Trophoblast cell (in vitro differentiated cells and primary cell): ENCODE measurements at regions not wholly inside any gene's neighbourhood (a gene's known extent, or its start where the extent isn't known, plus 50 kb on each side); places are given as distances from the start of the nearest gene placed in this dataset.

ENCODE experiments used
- DNase-seq, 2 donors: peaks; one replicate each; pipeline ENCODE4 v3.0.0-alpha.2; 2016
- H2AFZ ChIP-seq: 2 replicates; pipeline ENCODE4 v1.6.1; 2013; ENCODE audit warnings: low read length, moderate library complexity, mild to moderate bottlenecking; ENCODE audit not compliant: insufficient read depth, poor library complexity
- H2AK5ac ChIP-seq: 2 replicates; pipeline ENCODE4 v1.6.1; 2013; ENCODE audit warnings: mild to moderate bottlenecking, low read length
- H2BK120ac ChIP-seq: 2 replicates; pipeline ENCODE4 v1.6.1; 2013; ENCODE audit warnings: low read length, mild to moderate bottlenecking, moderate library complexity; ENCODE audit not compliant: insufficient read depth, poor library complexity
- H2BK12ac ChIP-seq: 2 replicates; pipeline ENCODE4 v1.6.1; 2013; ENCODE audit warnings: mild to moderate bottlenecking, low read length, moderate library complexity
- H2BK5ac ChIP-seq: 2 replicates; pipeline ENCODE4 v1.6.1; 2013; ENCODE audit warnings: low read length, low read depth, moderate library complexity, mild to moderate bottlenecking; ENCODE audit not compliant: poor library complexity
- H3K14ac ChIP-seq: 2 replicates; pipeline ENCODE4 v1.6.1; 2013; ENCODE audit warnings: mild to moderate bottlenecking, low read length
- H3K18ac ChIP-seq: 2 replicates; pipeline ENCODE4 v1.6.1; 2013; ENCODE audit warnings: mild to moderate bottlenecking, low read length
- H3K23ac ChIP-seq: 2 replicates; pipeline ENCODE4 v1.6.1; 2013; ENCODE audit warnings: low read length
- H3K27ac ChIP-seq: 2 replicates; pipeline ENCODE4 v1.5.1; 2013; ENCODE audit warnings: low read depth, mild to moderate bottlenecking, inconsistent platforms, low read length, moderate library complexity
- H3K27me3 ChIP-seq: 2 replicates; pipeline ENCODE4 v1.6.1; 2013; ENCODE audit warnings: inconsistent platforms, mild to moderate bottlenecking, low read length, moderate library complexity; ENCODE audit not compliant: insufficient read depth
- H3K36me3 ChIP-seq, 2 experiments: 1 replicate in 1 of 2; 2 replicates in 1 of 2; pipeline ENCODE4 v1.6.1; 2013; ENCODE audit warnings: low read length in 2 of 2, mild to moderate bottlenecking in 2 of 2, moderate library complexity in 1 of 2; ENCODE audit not compliant: insufficient read depth in 2 of 2, control insufficient read depth in 1 of 2
- H3K4ac ChIP-seq: 2 replicates; pipeline ENCODE4 v1.6.1; 2013; ENCODE audit warnings: low read depth, mild to moderate bottlenecking, low read length, moderate library complexity
- H3K4me1 ChIP-seq, 2 experiments: 1 replicate in 1 of 2; 2 replicates in 1 of 2; pipeline ENCODE4 v1.6.1; 2013; ENCODE audit warnings: low read length in 2 of 2, mild to moderate bottlenecking in 2 of 2, moderate library complexity in 1 of 2; ENCODE audit not compliant: insufficient read depth in 2 of 2, control insufficient read depth in 1 of 2
- H3K4me2 ChIP-seq: 2 replicates; pipeline ENCODE4 v1.6.1; 2013; ENCODE audit warnings: inconsistent platforms, mild to moderate bottlenecking, low read length, moderate library complexity
- H3K4me3 ChIP-seq: 2 replicates; pipeline ENCODE4 v1.5.1; 2013; ENCODE audit warnings: mild to moderate bottlenecking, low read depth, low read length, inconsistent platforms
- H3K79me1 ChIP-seq: one replicate; pipeline ENCODE4 v1.6.1; 2013; ENCODE audit warnings: low read length
- H3K79me2 ChIP-seq: 2 replicates; pipeline ENCODE4 v1.6.1; 2013; ENCODE audit warnings: low read length, mild to moderate bottlenecking; ENCODE audit not compliant: control insufficient read depth, insufficient read depth, poor library complexity
- H3K9ac ChIP-seq: 2 replicates; pipeline ENCODE4 v1.6.1; 2013; ENCODE audit warnings: mild to moderate bottlenecking, low read length
- H3K9me3 ChIP-seq: 2 replicates; pipeline ENCODE4 v1.6.1; 2013; ENCODE audit warnings: low read depth, mild to moderate bottlenecking, control low read depth, inconsistent platforms, low read length; ENCODE audit not compliant: insufficient read depth
- H4K12ac ChIP-seq: 2 replicates; pipeline ENCODE4 v1.6.1; 2013; ENCODE audit warnings: low read depth, mild to moderate bottlenecking, low read length, moderate library complexity
- H4K8ac ChIP-seq: 2 replicates; pipeline ENCODE4 v1.6.1; 2013; ENCODE audit warnings: low read depth, mild to moderate bottlenecking, low read length, moderate library complexity
- H4K91ac ChIP-seq: one replicate; pipeline ENCODE4 v1.6.1; 2013; ENCODE audit warnings: low read depth, mild to moderate bottlenecking, low read length, moderate library complexity
- WGBS: extraction: QIAGEN DNeasy Blood & Tissue Kit; methylation state at CpG from one replicate; pipeline ENCODE4 v1.1.7; 2013; ENCODE audit warnings: missing lambda C conversion rate; ENCODE audit not compliant: insufficient read length, insufficient coverage; ENCODE audit errors: extremely low coverage; 5-methylcytosine and 5-hydroxymethylcytosine counted together

GRCh38 chr5:89208811-89209210 is 325.8 kb upstream of the MEF2C start:
- H3K14ac ChIP-seq = no peak overlapping the region
- no peak overlapping the region for H4K91ac ChIP-seq

GRCh38 chr5:89208392-89208791 is 325.4 kb upstream of the MEF2C start:
- H3K9me3 ChIP-seq = no peaks in the 10 kb centered on the region
- H2BK12ac ChIP-seq = no peak overlapping the region
- H3K4me3 ChIP-seq = no peak overlapping the region
- H3K4ac ChIP-seq = no peak overlapping the region
- no peak overlapping the region for H2BK5ac ChIP-seq
- H3K79me2 ChIP-seq = no peaks in the 10 kb centered on the region
- H3K9ac ChIP-seq = no peak overlapping the region
- H2BK120ac ChIP-seq = no peak overlapping the region
- H3K79me1 ChIP-seq = no peaks in the 10 kb centered on the region
- H3K4me2 ChIP-seq = no peak overlapping the region
- no peak overlapping the region for H4K8ac ChIP-seq
- no peaks in the 10 kb centered on the region for H3K27me3 ChIP-seq
- no peak for DNase-seq
- H3K27ac ChIP-seq = no peak overlapping the region
- H4K12ac ChIP-seq = no peak overlapping the region
- no peak overlapping the region for H3K23ac ChIP-seq
- no peak overlapping the region for H2AK5ac ChIP-seq
- H3K36me3 ChIP-seq = no peaks in the 10 kb centered on the region
- no peak overlapping the region for H2AFZ ChIP-seq
- no peak overlapping the region for H4K91ac ChIP-seq
- H3K14ac ChIP-seq = no peak overlapping the region
- H3K4me1 ChIP-seq = no peaks in the 10 kb centered on the region
- no peak overlapping the region for H3K18ac ChIP-seq

More at GRCh38 chr5:89208811-89209210, 325.8 kb upstream of the MEF2C start:
- no peak overlapping the region for H3K18ac ChIP-seq
- DNase-seq = no peak
- H3K4me3 ChIP-seq = no peak overlapping the region
- no CpG with 5 or more reads among the region's 2 CpGs for WGBS
- no peak overlapping the region for H3K4me2 ChIP-seq
- no peaks in the 10 kb centered on the region for H3K79me2 ChIP-seq
- no peak overlapping the region for H3K4ac ChIP-seq
- no peak overlapping the region for H3K23ac ChIP-seq
- H3K9me3 ChIP-seq = no peaks in the 10 kb centered on the region
- no peak overlapping the region for H2AFZ ChIP-seq
- no peak overlapping the region for H3K9ac ChIP-seq
- no peaks in the 10 kb centered on the region for H3K4me1 ChIP-seq
- no peak overlapping the region for H4K12ac ChIP-seq
- H2BK12ac ChIP-seq = no peak overlapping the region
- no peaks in the 10 kb centered on the region for H3K36me3 ChIP-seq
- no peaks in the 10 kb centered on the region for H3K27me3 ChIP-seq
- H2BK120ac ChIP-seq = no peak overlapping the region
- H4K8ac ChIP-seq = no peak overlapping the region
- no peak overlapping the region for H3K27ac ChIP-seq
- no peak overlapping the region for H2AK5ac ChIP-seq
- H3K79me1 ChIP-seq = no peaks in the 10 kb centered on the region
- no peak overlapping the region for H2BK5ac ChIP-seq

DNA sequence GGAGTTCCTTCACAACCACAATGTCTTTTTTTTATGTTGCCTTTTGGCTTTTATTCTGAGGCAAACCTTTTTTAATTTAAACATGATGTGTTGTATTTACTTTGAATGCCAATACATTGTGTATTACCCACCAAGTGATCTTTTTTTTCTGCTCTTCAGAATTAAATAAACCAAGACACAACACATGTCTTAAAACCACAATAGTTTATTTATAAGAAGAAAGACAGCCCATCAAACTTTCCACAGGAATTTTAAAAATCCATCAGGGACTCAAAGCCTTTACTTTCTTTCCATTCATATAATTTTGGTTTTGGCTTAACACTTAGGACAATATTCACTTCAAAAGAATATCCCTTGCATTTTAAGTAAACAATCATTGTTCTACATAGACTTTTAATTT is 321.8 kb upstream of the MEF2C start:
- no peak overlapping the region for H4K12ac ChIP-seq
- H3K36me3 ChIP-seq = no peaks in the 10 kb centered on the region

DNA sequence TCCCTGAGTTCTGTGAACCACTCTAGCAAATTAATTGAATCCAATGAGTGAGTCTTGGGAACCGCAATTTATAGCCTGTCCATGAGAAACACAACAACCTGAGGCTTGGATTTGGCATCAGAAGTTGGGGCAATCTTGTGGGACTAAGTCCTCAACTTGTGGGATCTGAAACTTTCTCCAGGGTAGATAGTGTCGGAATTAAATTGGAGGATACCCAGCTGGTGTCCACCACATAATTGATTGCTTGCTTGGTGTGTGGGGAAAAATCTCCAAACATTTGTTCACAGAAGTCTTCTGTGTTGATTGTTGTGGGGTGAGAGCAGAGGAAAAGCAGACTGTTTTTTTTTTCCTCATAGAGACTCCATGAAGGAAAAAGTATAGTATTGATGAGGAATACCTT is 320.6 kb upstream of the MEF2C start:
- H3K4me1 ChIP-seq = no peaks in the 10 kb centered on the region
- H3K36me3 ChIP-seq = no peaks in the 10 kb centered on the region
- no peak overlapping the region for H3K4ac ChIP-seq
- H2BK5ac ChIP-seq = no peak overlapping the region
- H3K4me3 ChIP-seq = no peak overlapping the region
- H2AK5ac ChIP-seq = no peak overlapping the region
- H3K14ac ChIP-seq = no peak overlapping the region
- no peak overlapping the region for H3K23ac ChIP-seq
- no peak overlapping the region for H2AFZ ChIP-seq
- H2BK12ac ChIP-seq = no peak overlapping the region
- no peak overlapping the region for H4K8ac ChIP-seq
- no peak overlapping the region for H3K18ac ChIP-seq
- no CpG with 5 or more reads among the region's 2 CpGs for WGBS
- peaks cover 4% of the 10 kb centered on the region for H3K9me3 ChIP-seq
- no peaks in the 10 kb centered on the region for H3K27me3 ChIP-seq
- H4K91ac ChIP-seq = no peak overlapping the region
- H2BK120ac ChIP-seq = no peak overlapping the region
- no peak overlapping the region for H3K9ac ChIP-seq
- no peak overlapping the region for H3K27ac ChIP-seq
- H3K4me2 ChIP-seq = no peak overlapping the region
- H4K12ac ChIP-seq = no peak overlapping the region
- no peaks in the 10 kb centered on the region for H3K79me1 ChIP-seq
- no peak for DNase-seq
- no peaks in the 10 kb centered on the region for H3K79me2 ChIP-seq

More for the DNA sequence above, 321.8 kb upstream of the MEF2C start:
- Histone ChIP-seq H3K9me3 (peaks cover 4% of the 10 kb centered on the region), H3K23ac (no peak overlapping the region), H2AFZ (no peak overlapping the region), H3K14ac (no peak overlapping the region), H3K4me3 (no peak overlapping the region), H3K4ac (no peak overlapping the region), H3K4me2 (no peak overlapping the region), H3K9ac (no peak overlapping the region), H3K18ac (no peak overlapping the region), H4K91ac (no peak overlapping the region), H4K8ac (no peak overlapping the region), H3K27ac (no peak overlapping the region), H3K4me1 (no peaks in the 10 kb centered on the region), H3K27me3 (no peaks in the 10 kb centered on the region), H3K79me1 (no peaks in the 10 kb centered on the region), H2BK5ac (no peak overlapping the region), H2AK5ac (no peak overlapping the region), H2BK12ac (no peak overlapping the region), H3K79me2 (no peaks in the 10 kb centered on the region), H2BK120ac (no peak overlapping the region)
- no peak for DNase-seq

GRCh38 chr5:89200899-89201298 is 317.9 kb upstream of the MEF2C start:
- H4K12ac ChIP-seq = no peak overlapping the region
- peaks cover 4% of the 10 kb centered on the region for H3K9me3 ChIP-seq
- H3K23ac ChIP-seq = no peak overlapping the region
- no peak overlapping the region for H3K4me2 ChIP-seq
- no peaks in the 10 kb centered on the region for H3K79me2 ChIP-seq
- H3K4ac ChIP-seq = no peak overlapping the region
- no peak overlapping the region for H2AK5ac ChIP-seq
- H3K14ac ChIP-seq = no peak overlapping the region
- no peak overlapping the region for H3K9ac ChIP-seq
- no peak overlapping the region for H2BK12ac ChIP-seq
- no peak overlapping the region for H2AFZ ChIP-seq
- no peak overlapping the region for H3K4me3 ChIP-seq
- no peaks in the 10 kb centered on the region for H3K36me3 ChIP-seq
- no peak overlapping the region for H4K8ac ChIP-seq
- no peaks in the 10 kb centered on the region for H3K4me1 ChIP-seq
- H3K27ac ChIP-seq = no peak overlapping the region
- no peak for DNase-seq
- H2BK120ac ChIP-seq = no peak overlapping the region
- no peaks in the 10 kb centered on the region for H3K79me1 ChIP-seq
- no peaks in the 10 kb centered on the region for H3K27me3 ChIP-seq
- H3K18ac ChIP-seq = no peak overlapping the region
- no peak overlapping the region for H4K91ac ChIP-seq
- WGBS = no CpG with 5 or more reads among the region's 2 CpGs
- H2BK5ac ChIP-seq = no peak overlapping the region
